SK-N-SH treated with all-trans-retinoic acid at 6 μM for 48 hours (cell line): ENCODE measurements at regions not wholly inside any gene's neighbourhood (a gene's known extent, or its start where the extent isn't known, plus 50 kb on each side); places are given as distances from the start of the nearest gene placed in this dataset.

Experiments used
- ATAC-seq: fragments of 200-7000 bp; cut with Tn5 transposase; 3 replicates; pipeline ENCODE4 v1.9.1; 2020; ENCODE audit warnings: mild to moderate bottlenecking, moderate library complexity
- ARNTL ChIP-seq: fragments of 450-650 bp; formaldehyde crosslinking; IDR thresholded peaks from 2 replicates; pipeline ENCODE4 v1.5.0; 2020; ENCODE audit warnings: low read depth, mild to moderate bottlenecking, moderate library complexity, borderline replicate concordance
- BACH2 ChIP-seq: fragments of 250-450 bp; sonication (Bioruptor Pico); IDR thresholded peaks from 2 replicates; pipeline ENCODE4 v1.9.0; 2021; ENCODE audit warnings: mild to moderate bottlenecking, borderline replicate concordance
- GLIS3 ChIP-seq: fragments of 250-450 bp; sonication (Bioruptor Pico); IDR thresholded peaks from 2 replicates; pipeline ENCODE4 v1.5.0; 2020; ENCODE audit warnings: mild to moderate bottlenecking, moderate library complexity
- OSR1 ChIP-seq: fragments of 250-450 bp; sonication (Bioruptor Pico); IDR thresholded peaks from 2 replicates; pipeline ENCODE4 v1.8.0; 2022; ENCODE audit warnings: moderate library complexity, mild to moderate bottlenecking, inconsistent platforms
- PPARA ChIP-seq: fragments of 250-450 bp; sonication (Bioruptor Pico); IDR thresholded peaks from 2 replicates; pipeline ENCODE4 v1.5.0; 2020; ENCODE audit warnings: mild to moderate bottlenecking, borderline replicate concordance
- SNAI2 ChIP-seq: fragments of 250-450 bp; sonication (Bioruptor Pico); IDR thresholded peaks from 2 replicates; pipeline ENCODE4 v1.5.0; 2020; ENCODE audit warnings: mild to moderate bottlenecking, moderate library complexity
- TCF4 ChIP-seq: fragments of 250-450 bp; sonication (Bioruptor Pico); IDR thresholded peaks from 2 replicates; pipeline ENCODE4 v1.8.0; 2021; ENCODE audit warnings: mild to moderate bottlenecking, moderate library complexity, borderline replicate concordance
- ZC3H10 ChIP-seq: fragments of 250-450 bp; sonication (Bioruptor Pico); IDR thresholded peaks from 2 replicates; pipeline ENCODE4 v1.5.1; 2021; ENCODE audit warnings: mild to moderate bottlenecking, moderate library complexity
- ZFP30 ChIP-seq: fragments of 450-650 bp; formaldehyde crosslinking; IDR thresholded peaks from 2 replicates; pipeline ENCODE4 v1.5.0; 2022; ENCODE audit warnings: mild to moderate bottlenecking, moderate library complexity
- ZNF70 ChIP-seq: fragments of 450-650 bp; formaldehyde crosslinking; IDR thresholded peaks from 2 replicates; pipeline ENCODE4 v1.5.0; 2020; ENCODE audit warnings: mild to moderate bottlenecking, moderate library complexity
- ZNF8 ChIP-seq: fragments of 450-650 bp; formaldehyde crosslinking; IDR thresholded peaks from 2 replicates; pipeline ENCODE4 v1.5.0; 2020; ENCODE audit warnings: mild to moderate bottlenecking, moderate library complexity
- TF ChIP-seq, protein P1 (sequence below): fragments of 250-450 bp; sonication (Bioruptor Pico); IDR thresholded peaks from 2 replicates; pipeline ENCODE4 v1.8.0; 2020; ENCODE audit warnings: mild to moderate bottlenecking, moderate library complexity, borderline replicate concordance
- TF ChIP-seq, protein P2 (sequence below): fragments of 250-450 bp; sonication (Bioruptor Pico); IDR thresholded peaks from 2 replicates; pipeline ENCODE4 v1.5.1; 2020; ENCODE audit warnings: low read depth, mild to moderate bottlenecking, moderate library complexity
- TF ChIP-seq, protein P3 (sequence below): fragments of 250-450 bp; sonication (Bioruptor Pico); IDR thresholded peaks from 2 replicates; pipeline ENCODE4 v1.8.0; 2021; ENCODE audit warnings: low read depth, mild to moderate bottlenecking, moderate library complexity, borderline replicate concordance
- TF ChIP-seq, protein P4 (sequence below): fragments of 250-450 bp; sonication (Bioruptor Pico); IDR thresholded peaks from 2 replicates; pipeline ENCODE4 v1.5.1; 2021; ENCODE audit warnings: mild to moderate bottlenecking, moderate library complexity
- TF ChIP-seq, protein P5 (sequence below): fragments of 250-450 bp; sonication (Bioruptor Pico); IDR thresholded peaks from 2 replicates; pipeline ENCODE4 v1.5.0; 2020; ENCODE audit warnings: mild to moderate bottlenecking, moderate library complexity

DNA sequence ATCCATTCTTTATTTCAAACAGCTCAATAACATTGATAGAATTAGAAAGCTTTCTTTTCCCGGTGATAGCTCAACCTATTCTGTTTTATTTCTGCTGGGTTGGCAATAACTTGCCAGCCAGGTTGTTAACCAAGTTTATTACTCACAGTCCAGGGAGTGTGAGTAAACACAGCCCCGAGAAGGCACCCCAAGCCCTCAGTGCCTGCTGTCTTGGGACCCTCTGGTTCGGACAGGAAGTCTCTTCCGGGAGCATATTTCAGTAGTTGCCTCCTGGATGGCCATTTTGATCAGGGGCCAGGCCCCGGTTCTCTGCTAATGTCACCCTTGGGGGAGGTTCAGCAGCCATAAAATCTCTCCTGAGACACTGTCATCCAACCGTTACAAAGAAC, 176.8 kb downstream of the INO80D start (continued):
- TF ChIP-seq, protein P1, sequence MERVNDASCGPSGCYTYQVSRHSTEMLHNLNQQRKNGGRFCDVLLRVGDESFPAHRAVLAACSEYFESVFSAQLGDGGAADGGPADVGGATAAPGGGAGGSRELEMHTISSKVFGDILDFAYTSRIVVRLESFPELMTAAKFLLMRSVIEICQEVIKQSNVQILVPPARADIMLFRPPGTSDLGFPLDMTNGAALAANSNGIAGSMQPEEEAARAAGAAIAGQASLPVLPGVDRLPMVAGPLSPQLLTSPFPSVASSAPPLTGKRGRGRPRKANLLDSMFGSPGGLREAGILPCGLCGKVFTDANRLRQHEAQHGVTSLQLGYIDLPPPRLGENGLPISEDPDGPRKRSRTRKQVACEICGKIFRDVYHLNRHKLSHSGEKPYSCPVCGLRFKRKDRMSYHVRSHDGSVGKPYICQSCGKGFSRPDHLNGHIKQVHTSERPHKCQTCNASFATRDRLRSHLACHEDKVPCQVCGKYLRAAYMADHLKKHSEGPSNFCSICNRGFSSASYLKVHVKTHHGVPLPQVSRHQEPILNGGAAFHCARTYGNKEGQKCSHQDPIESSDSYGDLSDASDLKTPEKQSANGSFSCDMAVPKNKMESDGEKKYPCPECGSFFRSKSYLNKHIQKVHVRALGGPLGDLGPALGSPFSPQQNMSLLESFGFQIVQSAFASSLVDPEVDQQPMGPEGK: no peak

DNA sequence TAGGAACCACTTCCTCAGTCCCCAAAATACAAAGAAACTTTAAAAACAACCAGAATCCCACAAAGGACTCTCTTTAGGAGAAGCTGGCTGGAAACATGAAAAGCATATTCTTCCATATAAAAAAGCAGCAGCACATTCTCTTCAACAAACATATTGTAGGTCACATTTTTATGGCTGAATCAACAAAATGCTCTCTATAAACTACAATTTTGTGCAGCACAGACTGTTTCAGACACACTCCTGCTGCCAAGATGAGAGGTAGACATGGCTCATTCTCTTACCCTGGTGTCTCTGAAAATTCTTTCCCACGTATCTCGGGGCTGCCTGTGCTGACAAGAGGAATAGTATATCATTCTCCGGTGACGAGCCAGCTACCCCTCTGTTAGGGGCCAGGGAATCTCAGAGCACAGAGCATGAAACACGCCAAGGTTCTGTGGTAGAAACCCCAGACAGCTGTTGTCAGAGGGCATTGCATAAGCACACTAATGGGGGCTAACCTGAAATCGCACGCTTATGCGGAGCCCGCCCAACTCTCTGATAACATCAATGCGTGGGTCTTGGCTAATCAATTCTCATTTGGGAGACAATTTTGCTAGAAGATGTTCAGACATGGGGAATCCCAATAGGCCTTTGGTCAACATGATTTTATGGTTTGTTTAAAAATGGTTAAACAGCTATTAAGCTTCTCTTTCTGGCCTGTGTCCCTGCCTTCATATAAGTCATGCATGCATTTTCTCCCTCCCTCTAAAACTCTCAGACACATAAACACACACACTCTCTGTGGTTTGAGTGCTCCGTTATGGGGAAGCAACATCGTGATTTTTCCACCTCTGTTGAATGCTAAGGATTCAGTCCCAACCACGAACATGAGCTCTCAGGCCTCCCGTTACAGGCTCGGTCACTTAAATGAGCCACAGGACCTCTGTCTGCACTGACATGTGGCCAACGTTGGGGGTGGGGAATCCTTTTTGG, 177.5 kb downstream of the INO80D start:
- ATAC-seq: no peak
- TF ChIP-seq, protein P2, sequence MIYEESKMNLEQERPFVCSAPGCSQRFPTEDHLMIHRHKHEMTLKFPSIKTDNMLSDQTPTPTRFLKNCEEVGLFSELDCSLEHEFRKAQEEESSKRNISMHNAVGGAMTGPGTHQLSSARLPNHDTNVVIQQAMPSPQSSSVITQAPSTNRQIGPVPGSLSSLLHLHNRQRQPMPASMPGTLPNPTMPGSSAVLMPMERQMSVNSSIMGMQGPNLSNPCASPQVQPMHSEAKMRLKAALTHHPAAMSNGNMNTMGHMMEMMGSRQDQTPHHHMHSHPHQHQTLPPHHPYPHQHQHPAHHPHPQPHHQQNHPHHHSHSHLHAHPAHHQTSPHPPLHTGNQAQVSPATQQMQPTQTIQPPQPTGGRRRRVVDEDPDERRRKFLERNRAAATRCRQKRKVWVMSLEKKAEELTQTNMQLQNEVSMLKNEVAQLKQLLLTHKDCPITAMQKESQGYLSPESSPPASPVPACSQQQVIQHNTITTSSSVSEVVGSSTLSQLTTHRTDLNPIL (CRISPR knock-in tag): no peak
- TF ChIP-seq SNAI2 (CRISPR knock-in tag) (no peak), ZNF8 (CRISPR knock-in tag) (no peak), OSR1 (CRISPR knock-in tag) (no peak), ZC3H10 (CRISPR knock-in tag) (no peak)
- TF ChIP-seq, protein P3, sequence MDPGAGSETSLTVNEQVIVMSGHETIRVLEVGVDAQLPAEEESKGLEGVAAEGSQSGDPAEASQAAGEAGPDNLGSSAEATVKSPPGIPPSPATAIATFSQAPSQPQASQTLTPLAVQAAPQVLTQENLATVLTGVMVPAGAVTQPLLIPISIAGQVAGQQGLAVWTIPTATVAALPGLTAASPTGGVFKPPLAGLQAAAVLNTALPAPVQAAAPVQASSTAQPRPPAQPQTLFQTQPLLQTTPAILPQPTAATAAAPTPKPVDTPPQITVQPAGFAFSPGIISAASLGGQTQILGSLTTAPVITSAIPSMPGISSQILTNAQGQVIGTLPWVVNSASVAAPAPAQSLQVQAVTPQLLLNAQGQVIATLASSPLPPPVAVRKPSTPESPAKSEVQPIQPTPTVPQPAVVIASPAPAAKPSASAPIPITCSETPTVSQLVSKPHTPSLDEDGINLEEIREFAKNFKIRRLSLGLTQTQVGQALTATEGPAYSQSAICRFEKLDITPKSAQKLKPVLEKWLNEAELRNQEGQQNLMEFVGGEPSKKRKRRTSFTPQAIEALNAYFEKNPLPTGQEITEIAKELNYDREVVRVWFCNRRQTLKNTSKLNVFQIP (CRISPR knock-in tag): no peak
- TF ChIP-seq, all 23 proteins: peak for 0

DNA sequence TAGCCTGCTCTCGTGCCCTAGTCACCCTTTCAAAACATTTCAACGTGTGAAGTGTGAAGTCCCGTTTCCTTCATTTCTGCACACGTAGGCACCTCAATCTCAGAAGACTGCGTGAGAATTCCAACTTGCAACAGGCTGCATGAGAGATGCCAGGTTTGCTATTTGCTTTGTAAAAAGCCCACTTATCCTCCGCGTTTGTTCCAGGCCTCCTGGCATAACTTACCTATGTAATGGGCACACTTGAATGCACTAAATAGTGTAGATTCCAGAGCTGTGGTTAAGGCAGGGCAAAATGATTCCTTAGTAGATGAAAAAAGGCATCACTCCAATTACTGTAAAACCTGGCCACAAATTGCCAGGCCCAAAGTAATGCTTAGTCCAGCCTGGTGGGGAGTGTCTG, 179.6 kb downstream of the INO80D start:
- no peak for ATAC-seq
- TF ChIP-seq ZNF70 (CRISPR knock-in tag) (no peak), ARNTL (no peak), GLIS3 (CRISPR knock-in tag) (no peak), ZNF8 (CRISPR knock-in tag) (no peak), BACH2 (no peak), TCF4 (CRISPR knock-in tag) (no peak), ZFP30 (CRISPR knock-in tag) (no peak), PPARA (CRISPR knock-in tag) (no peak)
- TF ChIP-seq, protein P1: no peak
- TF ChIP-seq, protein P4, sequence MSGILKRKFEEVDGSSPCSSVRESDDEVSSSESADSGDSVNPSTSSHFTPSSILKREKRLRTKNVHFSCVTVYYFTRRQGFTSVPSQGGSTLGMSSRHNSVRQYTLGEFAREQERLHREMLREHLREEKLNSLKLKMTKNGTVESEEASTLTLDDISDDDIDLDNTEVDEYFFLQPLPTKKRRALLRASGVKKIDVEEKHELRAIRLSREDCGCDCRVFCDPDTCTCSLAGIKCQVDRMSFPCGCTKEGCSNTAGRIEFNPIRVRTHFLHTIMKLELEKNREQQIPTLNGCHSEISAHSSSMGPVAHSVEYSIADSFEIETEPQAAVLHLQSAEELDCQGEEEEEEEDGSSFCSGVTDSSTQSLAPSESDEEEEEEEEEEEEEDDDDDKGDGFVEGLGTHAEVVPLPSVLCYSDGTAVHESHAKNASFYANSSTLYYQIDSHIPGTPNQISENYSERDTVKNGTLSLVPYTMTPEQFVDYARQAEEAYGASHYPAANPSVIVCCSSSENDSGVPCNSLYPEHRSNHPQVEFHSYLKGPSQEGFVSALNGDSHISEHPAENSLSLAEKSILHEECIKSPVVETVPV (CRISPR knock-in tag): no peak
- TF ChIP-seq, protein P2 (CRISPR knock-in tag): no peak
- TF ChIP-seq, protein P5, sequence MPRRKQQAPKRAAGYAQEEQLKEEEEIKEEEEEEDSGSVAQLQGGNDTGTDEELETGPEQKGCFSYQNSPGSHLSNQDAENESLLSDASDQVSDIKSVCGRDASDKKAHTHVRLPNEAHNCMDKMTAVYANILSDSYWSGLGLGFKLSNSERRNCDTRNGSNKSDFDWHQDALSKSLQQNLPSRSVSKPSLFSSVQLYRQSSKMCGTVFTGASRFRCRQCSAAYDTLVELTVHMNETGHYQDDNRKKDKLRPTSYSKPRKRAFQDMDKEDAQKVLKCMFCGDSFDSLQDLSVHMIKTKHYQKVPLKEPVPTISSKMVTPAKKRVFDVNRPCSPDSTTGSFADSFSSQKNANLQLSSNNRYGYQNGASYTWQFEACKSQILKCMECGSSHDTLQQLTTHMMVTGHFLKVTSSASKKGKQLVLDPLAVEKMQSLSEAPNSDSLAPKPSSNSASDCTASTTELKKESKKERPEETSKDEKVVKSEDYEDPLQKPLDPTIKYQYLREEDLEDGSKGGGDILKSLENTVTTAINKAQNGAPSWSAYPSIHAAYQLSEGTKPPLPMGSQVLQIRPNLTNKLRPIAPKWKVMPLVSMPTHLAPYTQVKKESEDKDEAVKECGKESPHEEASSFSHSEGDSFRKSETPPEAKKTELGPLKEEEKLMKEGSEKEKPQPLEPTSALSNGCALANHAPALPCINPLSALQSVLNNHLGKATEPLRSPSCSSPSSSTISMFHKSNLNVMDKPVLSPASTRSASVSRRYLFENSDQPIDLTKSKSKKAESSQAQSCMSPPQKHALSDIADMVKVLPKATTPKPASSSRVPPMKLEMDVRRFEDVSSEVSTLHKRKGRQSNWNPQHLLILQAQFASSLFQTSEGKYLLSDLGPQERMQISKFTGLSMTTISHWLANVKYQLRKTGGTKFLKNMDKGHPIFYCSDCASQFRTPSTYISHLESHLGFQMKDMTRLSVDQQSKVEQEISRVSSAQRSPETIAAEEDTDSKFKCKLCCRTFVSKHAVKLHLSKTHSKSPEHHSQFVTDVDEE (CRISPR knock-in tag): no peak
